ENCODE measurements at regions not wholly inside any gene's neighbourhood (a gene's known extent, or its start where the extent isn't known, plus 50 kb on each side); places are given as distances from the start of the nearest gene placed in this dataset.

- TF ChIP-seq POLR2A (IDR thresholded peaks at IDR 0.05), result no peak
- TF ChIP-seq CTCF (IDR thresholded peaks at IDR 0.05), result no peak
These were observed 289.5 kb upstream of the MKLN1 start for GRCh38 chr7:131038153-131038552.
